NCI-H1930 (cell line): ENCODE measurements at regions not wholly inside any gene's neighbourhood (a gene's known extent, or its start where the extent isn't known, plus 50 kb on each side); places are given as distances from the start of the nearest gene placed in this dataset.

Experiments
- DNase-seq, 2 experiments: peaks; one replicate each; lab custom pipeline; 2025; lab: John Stamatoyannopoulos, UW

DNA sequence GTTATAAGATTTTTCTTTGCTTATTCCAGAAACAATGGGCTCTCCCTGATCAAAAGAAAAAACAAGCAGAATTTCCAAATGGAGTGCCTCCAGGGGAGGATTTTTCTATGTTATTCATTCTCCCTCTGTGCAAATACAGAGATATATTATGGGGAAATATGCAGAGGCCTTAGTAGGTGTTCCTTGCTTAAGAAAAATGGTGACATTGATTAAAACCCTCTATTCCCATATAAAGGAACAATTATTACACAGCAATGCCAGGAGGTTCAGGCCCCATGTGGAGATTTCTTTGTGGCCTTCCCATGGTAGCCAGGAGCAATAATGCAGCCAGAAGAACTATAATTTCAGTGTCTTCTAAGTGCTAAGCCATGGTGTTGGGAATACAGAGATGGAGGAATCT, 255.9 kb upstream of the CXCR4 start:
- DNase-seq = no peak

DNA sequence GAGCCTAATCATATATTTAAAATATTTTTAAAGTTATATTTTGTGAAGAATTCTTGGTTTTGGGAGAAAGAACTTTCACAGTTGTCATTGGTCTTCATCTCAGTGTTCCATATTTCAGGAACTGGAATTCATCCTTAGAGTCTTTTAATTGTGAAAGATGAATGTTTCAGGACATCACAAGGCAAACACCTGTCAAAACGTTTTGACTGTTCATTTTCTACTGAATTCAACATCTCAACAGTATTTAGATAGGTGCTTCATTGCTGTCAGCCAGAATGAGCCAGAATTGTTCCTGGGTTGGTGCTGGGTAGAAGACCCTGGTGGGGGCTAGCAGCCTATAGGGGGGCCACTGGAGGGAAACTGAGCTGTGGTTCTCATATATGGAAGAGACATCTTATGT, 255.1 kb upstream of the CXCR4 start:
- DNase-seq = no peak

DNA sequence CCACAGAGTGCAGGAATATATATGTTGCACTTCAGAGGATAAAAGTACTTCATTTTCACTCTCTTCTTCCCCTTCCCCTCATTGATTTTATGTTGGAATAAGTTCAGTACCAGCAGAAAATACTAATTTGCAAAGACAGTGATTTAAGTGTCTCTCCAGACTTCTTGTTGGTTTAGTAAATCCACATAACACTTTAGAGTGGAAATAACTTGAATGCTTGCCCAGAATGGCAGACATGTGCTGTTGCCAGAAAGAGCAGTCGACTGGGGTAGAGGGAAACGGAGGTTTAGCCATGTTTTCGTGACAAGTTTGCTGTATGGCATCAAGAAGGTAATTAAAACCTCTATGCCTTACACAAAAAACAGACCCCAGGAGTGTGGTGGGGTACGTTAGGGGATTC, 246.0 kb upstream of the CXCR4 start:
- DNase-seq = no peak

DNA sequence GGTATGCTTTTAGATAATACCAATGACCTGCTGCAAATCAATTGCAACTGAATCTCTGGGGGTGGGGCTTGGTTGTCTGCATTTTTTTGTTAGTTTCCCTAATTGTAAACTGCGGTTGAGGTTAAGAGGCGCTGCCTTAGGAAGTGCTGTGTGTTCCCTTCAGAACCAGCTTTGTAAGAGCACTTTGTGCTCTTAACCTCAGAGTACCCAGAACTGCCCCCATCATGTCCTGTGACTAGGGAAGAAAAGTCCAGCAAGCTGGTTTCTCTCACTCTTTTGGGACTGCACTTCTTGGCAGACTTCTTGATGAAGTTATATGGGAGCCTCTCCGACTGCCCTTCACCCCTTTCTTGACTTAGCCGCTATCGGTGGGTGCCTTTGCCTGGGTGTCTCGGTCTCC, 245.5 kb upstream of the CXCR4 start:
- DNase-seq = no peak

DNA sequence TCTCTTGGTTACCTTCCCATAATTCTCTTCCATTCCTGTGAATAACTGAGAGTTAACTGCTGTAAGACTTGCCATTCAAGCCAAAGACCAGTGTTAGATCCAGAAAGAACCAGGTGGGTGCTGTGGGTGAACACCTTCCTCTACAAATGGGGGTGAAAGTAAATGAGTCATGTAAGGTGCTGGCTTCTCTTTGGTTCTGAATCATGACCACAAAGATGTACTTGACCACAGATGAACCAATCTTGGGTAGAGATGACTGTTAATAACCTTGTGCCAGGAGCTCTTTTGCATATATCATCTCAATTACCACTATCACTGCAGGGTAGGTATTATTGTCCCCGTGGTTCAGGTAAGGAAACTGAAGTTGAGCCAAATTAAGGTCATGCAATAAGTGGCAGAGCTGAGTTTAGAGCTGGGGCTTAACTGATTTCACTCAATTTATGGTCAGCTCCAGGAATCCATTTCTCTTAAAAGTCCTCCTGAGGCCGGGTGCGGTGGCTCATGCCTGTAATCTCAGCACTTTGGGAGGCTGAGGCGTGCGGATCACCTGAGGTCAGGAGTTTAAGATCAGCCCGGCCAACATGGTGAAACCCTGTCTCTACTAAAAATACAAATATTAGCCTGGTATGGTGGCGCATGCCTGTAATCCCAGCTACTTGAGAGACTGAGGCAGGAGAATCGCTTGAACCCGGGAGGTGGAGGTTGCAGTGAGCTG, 244.9 kb upstream of the CXCR4 start:
- no peak for DNase-seq

DNA sequence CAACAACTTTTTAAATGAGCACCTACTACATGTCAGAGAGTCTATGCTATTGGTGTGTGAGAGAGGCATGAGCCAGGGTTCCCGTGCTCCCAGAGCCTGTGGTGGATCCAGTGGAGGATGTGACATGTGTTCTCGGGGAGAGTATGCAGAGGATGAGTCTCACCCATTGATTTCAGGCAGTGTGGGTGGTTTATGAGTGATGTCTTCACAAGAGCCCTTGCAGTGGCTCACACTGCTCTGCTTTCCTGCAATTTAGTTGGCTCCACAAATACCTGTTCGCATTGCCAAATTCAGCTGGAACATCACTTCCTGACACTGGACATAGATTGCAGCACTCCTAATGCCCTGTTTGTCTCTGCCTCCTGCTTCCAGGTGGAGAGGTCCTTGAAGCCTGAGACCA, 243.6 kb upstream of the CXCR4 start:
- DNase-seq = no peak

DNA sequence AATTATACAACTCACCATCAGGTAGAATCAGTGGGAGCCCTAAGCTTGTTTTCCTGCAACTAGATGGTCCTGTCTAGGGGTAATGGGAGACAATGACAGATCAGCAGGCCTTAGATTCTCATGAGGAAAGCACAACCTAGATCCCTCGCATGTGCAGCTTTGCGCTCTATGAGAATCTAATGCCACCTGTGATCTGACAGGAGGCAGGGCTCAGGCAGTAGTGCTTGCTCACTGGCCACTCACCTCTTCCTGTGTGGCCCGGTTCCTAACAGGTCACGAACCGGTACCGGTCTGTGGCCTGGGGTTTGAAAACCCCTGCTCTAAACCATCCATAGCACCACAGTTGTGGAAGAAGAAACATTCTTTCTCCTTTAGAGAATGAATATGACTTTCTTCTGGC, 242.8 kb upstream of the CXCR4 start:
- no peak for DNase-seq

DNA sequence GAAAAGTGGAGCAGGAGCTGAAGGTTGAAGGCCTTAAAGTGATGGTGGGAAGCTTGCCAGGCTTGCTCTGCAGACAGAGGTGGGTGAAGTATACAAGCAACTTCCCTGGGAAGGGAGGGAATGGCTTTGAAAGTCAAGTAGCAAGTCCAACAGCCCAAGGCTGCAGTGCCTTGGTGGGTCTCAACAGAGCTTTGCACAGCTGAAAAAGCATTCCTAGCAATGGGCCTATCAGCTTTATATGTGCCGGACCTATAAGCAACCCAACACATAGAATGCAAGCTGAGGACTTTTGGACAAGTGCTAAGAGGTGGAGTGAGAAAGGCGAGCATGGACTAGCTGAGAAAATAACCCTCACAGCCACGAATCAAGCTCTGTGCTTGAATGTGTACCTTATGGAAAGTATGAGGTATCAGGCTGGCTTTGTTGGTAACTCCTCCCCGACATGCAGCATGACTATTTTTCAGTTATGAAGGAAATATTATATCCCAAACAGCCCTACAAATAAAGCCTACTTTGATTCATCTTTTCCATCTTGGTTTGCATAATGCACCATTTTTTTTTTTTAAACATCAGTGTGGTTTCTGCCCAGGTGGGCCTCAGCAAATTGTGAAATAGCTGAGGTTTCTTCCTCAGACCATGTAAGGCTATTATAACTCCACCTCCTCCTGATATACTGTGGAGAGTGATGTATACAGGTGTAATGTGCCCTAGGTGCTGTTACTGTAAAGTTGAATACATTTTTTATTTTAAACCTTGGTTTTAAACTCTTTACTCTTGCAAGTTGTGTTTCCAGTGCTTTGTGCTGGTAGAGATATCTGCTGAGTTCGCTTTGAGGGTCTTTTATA, 241.4 kb upstream of the CXCR4 start:
- no peak for DNase-seq

DNA sequence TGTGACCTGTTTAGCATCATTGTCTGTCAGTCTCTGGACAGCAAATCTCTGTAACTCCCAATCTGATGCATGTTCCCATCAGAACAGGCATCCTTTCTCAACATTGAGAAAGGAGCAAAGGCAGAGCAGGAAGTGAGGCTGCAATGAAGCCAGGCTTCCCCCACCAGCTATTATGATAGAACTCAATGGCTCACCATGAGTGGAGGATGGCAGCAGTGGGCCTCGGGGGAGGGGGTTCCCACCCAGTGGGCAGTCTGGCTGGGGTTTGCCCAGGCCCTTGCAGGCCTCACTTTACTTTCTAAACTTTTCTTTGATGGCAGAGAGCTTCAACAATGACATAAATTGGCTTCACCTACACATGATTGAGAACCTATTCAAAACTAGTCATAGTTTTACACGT, 240.6 kb upstream of the CXCR4 start:
- DNase-seq = no peak

DNA sequence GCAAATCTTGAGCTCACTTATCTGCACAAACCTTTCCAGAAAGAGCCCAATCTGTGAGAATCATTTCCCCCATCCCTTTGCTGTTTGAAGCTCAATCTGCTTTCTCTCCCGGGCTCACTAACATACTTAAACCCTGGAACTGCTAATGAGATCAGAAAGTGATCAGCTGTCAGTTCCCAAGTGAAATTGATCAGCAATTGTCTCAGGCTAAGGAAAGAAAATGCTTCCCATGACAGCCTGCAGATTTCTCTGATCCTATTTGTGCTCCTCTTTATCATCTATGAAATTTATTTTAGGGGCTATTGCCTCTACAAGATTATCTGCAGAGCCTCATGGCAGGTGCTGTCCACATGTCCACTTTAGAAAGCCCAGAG, 239.0 kb upstream of the CXCR4 start:
- DNase-seq = no peak

DNA sequence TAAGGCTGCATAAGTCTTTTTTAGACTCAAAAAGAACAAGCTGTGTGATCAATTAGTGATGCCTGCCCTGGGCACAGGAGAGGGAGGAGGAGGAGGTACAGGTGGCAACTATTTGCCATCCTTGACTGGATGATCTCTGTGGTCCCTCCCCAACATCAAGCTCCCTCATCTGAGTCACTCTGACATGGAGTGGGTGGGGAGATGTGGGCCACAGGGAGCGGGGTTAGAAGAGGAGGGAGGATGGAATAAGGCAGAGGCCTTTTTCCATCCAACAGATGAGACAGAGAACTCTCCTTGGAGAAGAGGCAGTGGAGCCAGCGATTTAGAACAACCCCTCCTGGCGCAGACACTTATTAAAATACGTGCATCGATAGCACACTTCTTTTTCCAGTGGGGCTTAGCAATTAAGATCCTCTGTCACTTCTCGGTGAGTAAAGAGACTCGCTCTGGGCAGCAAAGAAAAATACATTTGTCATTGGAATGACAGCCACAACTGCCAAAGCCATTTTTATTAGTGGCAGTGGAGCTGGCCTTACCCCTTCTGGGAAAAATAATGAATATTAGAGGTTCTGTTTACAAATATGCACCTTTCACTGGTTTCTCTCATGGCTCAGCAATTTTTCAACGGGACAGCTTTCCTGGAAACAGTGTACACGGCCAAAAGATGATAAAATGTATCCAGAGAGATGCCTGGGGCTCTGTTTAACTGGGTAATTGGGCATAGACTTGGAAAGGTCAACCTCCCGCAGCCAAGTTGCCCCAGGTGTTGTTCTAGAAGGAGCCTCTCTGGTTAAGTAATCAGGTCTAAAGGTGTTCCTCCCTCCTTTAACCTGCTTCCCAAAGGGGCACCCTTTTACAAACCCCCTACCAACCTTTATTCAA, 238.4 kb upstream of the CXCR4 start:
- DNase-seq = no peak

DNA sequence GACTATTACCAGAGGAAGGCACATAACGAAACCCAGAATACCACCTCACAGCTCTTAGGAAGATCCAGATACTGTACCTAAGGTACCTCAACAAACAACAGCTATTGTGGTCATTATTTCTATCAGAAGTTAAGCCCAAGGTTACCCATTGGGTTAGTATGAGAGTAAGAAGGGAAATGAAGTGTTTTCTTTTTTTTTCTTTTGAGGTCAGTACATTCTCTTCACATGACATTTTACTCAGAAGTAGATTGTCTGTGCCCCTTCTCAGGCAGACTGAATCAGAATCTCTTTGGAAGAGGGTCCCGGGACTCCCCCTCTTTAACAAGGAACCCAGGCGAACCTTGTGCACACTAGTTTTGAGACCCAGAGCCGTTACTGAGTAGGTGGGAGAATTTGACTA, 233.7 kb upstream of the CXCR4 start:
- no peak for DNase-seq

DNA sequence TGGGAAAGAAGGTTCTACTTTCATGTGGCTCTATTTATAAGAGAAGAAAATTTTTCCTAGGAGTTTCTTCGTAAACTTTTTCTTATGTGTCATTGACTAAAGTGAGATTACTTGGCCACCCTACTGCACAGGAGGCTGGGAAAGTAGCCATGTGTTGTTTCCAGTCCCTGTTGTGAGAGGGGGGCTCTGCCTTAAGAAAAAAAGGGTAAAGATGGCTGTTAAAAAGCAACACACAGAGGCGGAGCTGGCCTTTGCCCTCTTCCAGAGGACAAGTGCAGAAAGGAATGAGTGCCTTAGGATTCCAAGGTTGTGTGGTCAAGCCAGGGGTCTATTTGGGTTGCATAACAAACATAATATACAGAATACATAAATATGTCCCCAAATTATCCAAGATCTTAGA, 230.0 kb upstream of the CXCR4 start:
- DNase-seq = no peak

DNA sequence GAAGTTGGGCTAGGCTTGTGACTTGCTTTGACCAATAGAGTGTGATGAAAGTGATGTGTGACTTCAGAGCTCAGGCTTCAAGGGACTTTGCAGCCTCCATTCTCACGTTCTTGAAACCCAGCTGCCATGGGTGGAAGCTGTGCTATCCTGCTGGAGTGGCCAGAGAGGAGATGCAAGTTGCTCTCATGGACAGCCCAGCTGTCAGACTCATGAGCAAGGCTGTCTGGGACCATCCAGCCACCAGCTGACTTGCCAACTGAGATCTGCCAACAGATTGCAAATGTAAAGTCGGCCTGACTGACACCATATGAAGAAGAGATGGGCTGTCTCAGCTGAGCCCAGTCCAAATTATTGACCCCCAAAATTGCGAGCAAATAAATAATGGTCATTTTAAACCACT, 226.4 kb upstream of the CXCR4 start:
- DNase-seq = no peak

DNA sequence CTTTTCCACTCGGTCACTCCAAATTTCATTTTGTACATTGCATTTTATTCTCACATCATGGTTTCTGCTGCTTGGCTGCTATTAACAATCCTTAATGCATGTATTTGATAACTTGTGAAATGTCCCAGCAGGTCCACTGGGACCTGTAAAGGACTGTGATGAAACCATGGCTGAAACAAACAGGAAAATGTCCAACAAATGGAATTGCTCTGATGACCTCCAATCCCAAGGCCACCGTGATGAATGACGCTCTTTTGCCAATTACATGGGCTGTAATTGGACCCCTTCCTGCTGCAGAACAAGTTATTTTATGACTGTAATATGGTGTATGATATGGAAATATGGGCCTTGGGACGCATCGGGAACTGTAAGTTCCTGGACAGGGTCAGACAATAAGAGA, 224.2 kb upstream of the CXCR4 start:
- DNase-seq = no peak

DNA sequence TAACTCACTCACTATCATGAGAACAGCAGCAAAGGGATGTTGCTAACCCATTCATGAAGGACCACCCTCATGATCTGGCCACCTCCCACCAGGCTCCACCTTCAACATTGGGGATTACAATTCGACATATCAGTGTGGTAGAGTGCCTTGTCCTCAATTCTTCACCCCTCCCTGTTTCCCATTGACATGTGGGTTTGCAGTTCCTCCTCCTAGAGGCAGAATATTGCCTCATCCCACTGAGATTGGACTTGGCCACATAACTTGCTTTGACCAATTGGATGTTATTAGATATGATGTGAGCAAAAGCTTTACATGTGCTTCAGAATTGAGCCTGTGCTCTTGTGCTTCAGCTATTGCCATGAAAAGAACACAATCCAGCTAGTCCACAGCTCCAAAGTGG, 217.0 kb upstream of the CXCR4 start:
- DNase-seq = no peak

DNA sequence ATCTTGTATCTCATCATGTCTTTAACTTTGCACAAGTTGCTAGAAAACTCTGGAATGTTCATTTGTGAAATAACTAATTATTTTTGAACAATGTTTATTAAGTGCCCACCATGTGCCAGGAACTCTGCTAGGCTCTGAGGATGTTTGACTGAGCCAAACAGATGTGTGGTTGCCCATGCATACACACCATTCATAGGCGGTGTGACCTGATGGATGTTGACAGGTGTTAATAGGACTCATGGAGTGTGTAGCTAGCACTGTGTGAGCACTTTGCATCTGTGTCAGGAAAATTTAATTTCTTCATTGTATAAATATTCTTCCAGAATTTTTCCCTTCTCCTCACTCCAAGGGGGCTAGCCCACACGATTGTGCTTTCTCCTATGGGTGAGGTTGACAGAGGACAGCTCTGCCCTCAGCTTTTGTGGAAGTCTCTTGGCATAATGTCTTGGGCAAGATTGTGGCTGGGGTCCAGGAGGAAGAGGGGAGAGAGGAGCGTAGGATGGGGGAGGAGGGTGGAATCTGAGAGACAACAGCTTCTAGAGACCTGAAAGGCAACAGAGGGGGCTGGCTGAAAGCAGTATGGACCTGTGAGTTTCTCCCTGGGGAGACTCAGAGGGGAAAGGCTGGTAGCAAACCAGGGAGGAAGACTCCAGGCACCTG, 214.6 kb upstream of the CXCR4 start:
- no peak for DNase-seq

DNA sequence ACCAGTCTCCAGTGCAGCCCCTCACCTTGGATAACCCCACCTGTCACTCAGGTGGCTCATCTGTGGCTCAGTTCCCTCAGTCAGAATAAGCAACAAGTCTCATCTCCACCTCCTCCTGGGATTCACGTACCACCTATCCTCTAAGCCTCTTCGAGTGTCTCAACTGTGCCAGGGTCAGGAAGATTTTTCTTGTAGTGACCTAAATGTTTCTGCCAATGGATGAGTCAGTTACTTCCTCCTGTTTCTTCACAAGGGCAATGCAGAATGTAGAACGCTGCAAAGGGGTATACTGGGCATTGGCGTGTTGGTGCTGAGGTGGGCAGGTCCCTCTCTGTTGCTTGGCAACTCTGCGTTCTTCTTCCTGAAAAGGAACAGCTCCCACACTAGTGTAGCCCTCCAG, 213.3 kb upstream of the CXCR4 start:
- no peak for DNase-seq

DNA sequence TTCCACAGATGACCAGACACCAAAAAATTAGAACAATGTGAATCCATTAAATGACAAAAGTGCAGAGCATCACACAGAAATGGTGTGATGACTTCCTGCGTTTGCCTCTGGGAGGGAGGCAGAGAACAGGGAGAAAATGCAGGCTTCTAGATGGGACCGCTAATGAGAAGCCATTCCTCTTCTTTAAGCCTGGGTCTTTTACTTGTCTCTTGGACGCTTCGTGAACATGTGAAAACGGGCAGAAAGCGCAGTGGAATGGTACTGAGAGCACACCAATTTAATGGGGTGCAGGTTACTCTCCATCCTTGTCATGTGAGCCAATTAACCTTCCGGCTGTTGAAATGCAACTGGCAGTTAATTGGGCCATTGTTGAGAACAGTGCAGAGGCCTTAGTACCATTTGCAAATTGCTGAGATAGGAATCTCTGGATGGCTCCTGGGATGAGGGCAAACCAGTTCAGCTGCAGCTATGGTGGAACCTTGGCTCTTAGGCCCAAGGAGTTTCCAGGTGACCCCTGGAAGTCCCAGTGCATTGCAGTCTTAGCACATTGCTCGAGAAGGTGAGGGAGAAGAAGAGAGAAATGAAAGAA, 210.4 kb upstream of the CXCR4 start:
- no peak for DNase-seq

DNA sequence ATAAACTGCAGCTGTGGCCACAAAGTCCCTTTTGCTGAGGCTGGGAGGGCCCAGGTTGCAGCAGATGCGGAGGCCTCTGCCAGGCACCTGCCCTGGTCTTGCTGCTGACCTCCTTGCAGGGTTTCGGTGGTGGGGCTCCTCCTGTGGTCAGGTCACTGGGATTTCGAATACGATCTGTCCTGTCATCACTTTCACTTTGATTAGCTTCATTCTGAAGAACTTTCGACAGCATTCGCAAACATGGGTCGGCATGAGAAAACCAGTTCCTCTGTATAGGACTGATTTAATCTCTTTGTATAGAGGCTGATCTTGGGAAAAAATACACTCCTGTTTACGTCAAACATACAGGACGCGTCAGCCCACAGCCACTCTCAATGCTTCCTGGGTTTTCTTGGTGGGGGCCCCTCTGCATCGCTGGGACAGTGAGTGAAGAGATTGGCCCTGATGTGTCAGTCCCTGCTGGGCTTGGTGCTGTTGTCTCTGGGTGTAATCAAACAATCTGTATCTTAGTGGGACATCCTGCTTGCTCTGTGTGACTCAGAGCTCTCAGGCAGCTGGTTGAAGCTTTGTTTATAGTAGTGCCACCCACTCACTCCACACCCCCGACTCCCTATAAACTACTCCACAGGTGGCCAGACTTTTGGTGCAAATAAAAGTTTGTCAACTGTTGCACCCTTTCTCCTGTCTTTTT, 209.4 kb upstream of the CXCR4 start:
- no peak for DNase-seq

DNA sequence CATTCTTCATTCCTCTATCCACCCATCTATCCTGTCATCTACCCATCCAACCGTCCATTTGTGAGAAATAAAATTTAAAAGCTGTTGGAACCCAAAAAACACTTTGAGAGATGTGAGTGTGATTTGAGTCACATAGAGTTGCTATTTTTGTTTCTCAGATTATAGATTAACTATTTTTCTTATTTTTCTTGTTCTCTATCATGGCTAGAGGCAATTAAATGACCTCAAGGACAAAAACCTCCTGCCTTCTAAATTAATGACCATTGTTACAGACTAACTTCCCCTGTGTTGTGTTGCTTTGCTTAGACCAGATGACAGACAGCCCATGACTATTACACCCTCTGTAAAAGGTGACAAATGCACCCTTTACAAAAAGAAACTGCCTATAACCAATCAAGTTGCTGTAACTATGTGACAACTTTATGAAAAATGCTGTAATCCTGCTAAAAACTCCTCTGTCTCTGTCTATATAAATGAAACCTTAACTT, 207.9 kb upstream of the CXCR4 start:
- no peak for DNase-seq
